G401 (cell line): ENCODE measurements at regions not wholly inside any gene's neighbourhood (a gene's known extent, or its start where the extent isn't known, plus 50 kb on each side); places are given as distances from the start of the nearest gene placed in this dataset.
"Not testable (repeated sequence)": the region's sequence is repeated elsewhere in the genome, so short reads cannot be mapped to it uniquely, and the experiment has no call there.

Experiments
- DNase-seq: peaks from one replicate; pipeline ENCODE4 v3.0.0-alpha.2; 2015; ENCODE audit warnings: low spot score
- in situ Hi-C: cut with HindIII; loops from 2 replicates; pipeline ENCODE4 v1.10.0; 2016; ENCODE audit warnings: low sequenced_read_pairs, mixed read lengths

DNA sequence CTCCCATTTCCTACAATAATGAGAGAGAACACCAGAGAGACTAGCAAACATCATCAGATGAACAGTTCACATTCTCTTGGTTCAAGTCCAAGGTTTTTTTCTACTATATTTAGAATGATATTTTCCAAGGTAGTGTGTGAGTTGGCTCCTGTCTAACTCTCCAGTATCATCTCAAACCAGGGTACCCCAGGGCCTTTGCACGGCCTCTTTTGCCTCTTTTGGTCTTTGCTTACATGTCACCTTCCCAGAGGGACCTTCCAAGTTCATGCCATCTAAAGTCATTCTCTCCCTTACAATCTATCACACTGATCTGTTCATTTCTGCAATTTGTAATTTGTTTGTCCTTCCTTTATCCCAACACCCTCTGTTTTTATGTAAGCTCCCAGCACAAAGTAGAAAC, 264.5 kb downstream of the VRK1 start:
- no peak for DNase-seq
- in situ Hi-C loops: no loop called here

DNA sequence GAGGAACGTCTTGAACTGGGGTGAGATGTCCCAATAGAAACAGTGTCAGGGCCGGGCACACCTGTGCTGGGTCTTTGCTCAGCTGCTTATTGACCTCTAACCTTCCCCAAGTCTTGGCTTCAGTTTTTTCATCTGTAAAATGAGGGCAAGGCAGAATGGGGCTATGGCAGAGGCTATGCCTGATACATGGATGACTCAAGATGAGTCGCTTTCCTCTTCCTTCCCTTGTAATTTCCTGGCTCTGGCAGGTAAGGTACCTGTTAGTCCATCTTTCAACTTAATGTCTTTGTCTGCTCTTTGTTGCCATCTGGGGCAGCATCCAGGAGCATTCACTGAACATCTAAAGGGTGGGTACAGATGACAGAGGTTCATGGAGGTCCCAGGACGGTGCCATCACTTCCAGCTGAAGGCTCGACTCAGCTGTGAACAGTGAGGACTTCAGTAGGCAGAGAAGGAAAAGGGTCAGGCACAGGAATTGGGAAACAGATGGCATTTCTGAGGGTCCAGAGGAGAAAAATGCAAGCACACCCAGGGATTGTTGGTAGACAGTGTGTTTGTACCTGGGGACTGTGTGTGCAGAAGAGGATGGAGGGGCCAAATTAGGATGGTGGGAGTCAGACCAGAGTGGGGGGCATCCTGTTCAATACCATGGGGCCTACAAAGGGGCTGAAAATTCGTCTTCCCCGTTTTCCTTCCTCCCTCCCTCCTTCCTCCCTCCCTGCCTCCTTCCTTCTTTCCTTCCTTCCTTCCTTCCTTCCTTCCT, 268.3 kb downstream of the VRK1 start:
- in situ Hi-C loops: no loop called here
- no peak for DNase-seq

DNA sequence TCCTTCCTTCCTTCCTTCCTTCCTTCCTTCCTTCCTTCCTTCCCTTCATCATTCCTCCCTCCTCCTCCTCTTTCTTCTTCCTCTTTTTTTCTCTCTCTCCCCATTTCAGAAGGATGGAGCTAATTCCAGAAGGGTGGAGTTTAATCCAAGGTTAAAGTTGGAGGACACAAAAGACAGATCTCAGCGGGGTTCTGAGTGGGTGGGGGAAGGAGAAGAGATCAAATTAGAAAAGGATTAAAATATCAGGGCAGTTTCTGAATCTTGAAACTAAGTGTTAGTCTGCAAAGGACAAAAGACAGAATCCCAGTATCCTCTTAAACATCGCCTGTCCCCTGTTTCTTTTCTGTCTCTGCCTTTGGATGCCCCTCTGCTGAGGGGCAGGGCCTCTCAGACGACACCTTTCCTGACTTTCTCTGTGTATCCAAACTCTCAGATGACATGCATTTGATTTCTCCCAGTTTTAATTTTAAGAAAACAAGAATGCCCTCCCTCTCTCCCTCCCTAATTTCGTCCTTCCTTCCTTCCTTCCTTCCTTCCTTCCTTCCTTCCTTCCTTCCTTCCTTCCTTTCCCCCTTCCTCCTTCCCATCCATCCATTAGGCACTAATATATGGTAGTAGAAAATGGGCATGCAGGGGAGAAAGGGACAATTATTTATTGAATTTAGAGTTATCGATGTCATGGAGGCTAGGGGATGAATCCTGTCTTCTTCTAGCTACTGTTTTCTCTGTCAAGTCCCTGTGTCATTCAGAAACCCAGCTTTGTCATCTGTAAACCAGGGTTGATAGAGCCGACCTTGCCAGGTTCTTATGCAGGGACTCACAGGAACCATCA, 269.1 kb downstream of the VRK1 start:
- in situ Hi-C loops: no loop called here
- DNase-seq: no peak

DNA sequence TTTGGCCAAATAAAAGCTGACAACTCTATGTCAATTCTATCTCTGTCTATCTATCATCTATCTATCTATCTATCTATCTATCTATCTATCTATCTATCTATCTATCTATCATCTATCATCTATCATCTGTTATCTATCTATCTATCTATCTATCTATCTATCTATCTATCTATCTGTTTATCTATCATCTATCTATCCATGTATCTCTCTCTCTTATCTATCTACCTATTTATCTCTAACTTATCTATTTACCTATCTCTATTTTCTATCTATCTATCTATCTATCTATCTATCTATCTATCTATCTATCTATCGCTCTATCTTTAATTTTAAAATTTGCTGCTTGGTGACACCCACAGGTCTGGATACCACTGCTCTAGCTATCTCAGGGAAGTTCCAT, 271.1 kb downstream of the VRK1 start:
- in situ Hi-C loops: not testable (repeated sequence)

DNA sequence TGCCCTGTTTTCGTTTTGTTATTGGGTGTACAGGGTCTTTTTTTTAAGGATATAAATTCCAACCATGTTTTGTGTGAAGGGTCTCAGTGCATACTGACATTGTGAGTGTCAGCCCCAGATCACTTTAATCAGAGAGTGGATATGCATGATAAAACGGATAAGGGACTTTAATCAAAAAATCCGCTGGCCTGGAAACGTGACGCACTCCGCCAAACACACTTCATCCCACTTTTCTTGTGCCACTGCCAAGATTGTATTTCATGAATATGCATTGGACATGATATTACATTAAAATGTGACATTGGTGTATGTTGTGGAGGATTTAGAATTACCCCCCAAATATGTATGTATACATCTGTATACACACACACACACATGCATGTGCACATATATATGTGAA, 273.1 kb downstream of the VRK1 start:
- in situ Hi-C loops: no loop called here

More for the DNA sequence above, 271.1 kb downstream of the VRK1 start:
- not testable (repeated sequence) for DNase-seq

DNA sequence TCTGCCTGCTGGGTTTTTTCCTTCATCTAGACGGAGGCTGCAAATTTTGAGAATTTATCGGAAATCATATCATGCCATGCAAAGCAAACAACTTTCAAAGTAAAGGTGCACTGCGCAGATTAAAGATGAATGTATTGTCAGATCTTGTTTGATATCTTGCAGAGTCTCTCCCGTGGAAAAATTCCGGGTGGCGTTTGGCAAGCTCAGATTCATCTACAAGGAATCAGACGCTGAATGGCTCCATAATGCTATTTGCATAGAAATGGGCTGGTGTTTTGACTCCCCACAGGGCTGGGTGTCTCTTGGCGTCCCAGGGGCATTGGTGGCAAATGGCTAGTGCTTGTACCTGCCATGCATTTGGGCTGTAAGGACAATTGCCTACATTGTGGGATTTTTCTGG, 274.0 kb downstream of the VRK1 start:
- no peak for DNase-seq
- in situ Hi-C loops: no loop called here

More for the DNA sequence above, 273.1 kb downstream of the VRK1 start:
- no peak for DNase-seq

DNA sequence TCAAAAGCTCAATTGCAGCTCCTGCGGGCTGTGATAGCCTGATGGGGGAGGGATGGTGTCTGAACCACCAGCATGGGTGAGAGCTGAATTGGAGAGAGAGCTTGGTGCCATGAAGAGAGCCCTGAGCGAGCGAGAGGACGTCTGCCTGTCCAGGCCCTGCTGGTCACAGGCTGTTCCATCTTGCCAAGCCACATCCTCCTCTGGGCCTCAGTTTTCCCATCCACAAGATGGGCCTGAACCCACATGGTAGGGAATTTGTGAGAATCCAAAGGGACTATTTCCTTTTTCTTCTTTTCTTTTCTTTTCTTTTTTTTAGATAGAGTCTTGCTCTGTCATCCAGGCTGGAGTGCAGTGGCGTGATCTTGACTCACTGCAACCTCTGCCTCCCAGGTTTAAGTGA, 276.4 kb downstream of the VRK1 start:
- no peak for DNase-seq
- in situ Hi-C loops: no loop called here

DNA sequence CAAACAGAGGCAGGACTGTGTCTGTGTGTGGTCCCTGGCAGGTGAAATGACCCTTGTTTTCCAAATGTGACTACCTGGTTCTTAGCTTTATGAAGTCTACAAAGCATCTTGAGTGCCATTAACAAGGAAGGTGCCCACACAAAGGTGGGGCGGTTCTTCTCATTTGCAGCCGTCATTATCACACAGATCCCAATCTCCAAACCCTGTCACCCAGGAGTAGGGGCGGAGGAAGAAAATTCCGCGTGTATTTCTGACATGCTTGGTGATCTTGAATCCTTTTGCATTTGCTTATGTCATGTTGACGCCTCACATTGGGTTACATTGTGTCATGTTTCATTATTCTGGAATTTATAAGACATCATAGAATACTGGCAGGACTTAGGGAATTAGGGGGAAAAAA, 277.3 kb downstream of the VRK1 start:
- in situ Hi-C loops: no loop called here

DNA sequence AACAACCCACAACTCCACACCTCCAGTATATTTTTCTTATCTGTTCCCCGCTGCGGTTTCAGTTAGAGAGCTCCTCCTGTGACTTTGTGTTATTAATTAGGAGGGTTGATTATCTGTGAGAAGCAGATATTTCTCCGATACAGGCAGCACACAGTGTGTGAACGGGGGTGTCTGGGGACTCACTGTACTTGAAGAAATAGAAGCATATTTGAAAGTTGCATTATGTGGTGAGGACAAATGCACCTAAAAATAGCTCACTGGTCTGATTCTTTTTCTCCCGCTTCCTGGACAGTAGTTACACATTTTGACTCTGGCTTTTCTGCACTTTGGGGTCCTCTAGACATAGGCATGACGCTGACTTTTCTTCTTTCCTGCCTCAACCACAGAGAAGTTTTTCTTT, 277.7 kb downstream of the VRK1 start:
- in situ Hi-C loops: no loop called here
- DNase-seq: no peak

More for the DNA sequence above, 277.3 kb downstream of the VRK1 start:
- DNase-seq: no peak

DNA sequence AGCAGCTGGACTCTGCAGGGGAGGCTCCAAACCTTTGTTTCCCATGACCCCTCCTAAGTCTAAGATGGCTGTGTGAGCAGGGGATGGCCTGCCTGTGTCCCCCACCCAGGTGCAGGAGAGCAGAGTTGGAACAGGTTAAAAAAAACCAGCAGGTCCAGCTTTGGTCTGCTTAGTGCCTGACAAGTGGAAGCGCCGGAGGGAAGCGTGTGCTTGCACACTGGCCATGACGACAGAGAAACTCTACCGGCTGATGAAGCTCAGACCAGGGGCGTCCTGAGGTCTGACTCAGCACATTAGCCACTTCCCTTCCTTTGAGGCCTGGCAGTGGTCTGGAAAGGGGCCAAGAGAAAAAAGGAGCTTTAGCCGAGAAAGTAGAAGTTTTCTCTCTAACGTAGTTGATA, 280.1 kb downstream of the VRK1 start:
- DNase-seq: no peak
- in situ Hi-C loops: no loop called here

DNA sequence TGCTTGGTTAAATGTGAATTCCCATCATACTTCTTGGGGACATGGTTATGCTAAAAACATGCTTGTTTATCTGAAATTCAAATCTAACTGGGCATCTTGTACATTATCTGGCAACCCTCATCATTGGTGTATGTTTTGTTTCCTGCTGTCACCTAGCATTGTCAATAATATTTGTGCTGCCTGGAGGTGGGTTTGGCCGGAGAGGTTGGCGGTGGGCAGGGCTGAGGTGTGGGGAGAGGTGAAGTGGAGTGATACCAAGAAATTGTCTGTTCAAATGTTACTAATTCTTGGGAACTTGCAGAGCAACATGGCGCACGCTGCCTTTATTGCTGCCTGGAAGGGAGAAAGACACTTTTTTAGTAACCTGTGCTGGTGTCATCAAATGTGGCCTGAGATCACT, 280.5 kb downstream of the VRK1 start:
- in situ Hi-C loops: no loop called here
- no peak for DNase-seq

DNA sequence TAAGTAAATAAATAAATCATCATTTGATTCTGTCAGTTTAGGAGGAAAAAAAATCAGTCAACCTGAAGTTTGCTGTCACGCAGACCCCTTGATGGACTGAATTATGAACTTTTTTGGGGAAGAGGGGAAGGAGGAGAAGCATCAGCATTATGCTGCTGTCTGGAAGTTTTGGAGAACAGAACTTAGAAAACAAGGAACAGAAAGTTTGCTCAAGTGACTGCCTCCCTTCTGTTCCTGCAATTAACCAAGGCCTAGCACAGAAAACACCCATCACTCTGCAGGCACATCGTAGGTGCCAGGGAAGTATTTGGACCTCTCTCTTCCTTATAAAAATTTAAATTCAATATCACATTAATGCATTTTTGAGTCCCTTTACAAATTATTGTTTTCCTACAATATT, 283.8 kb downstream of the VRK1 start:
- in situ Hi-C loops: no loop called here

DNA sequence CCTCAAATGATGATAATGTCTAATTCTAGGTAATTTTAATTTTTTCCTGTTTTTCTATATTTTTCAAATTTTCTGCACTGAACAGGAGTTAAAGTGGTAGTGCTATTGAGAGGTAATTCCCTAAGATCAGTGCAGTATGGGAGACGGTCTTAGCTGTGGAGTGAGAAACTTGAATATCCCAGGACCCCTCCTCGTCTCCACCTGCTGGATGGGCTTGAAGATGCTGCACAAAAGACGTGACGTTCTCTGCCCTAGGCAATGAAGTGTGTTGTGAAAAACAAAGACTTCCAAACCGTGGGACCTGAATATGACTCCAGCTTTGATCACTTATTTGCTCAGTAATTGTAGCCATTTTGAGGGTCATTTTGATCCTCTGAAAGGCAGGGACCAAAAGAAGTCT, 298.1 kb downstream of the VRK1 start:
- DNase-seq: no peak
- in situ Hi-C loops: no loop called here

More for the DNA sequence above, 283.8 kb downstream of the VRK1 start:
- no peak for DNase-seq

DNA sequence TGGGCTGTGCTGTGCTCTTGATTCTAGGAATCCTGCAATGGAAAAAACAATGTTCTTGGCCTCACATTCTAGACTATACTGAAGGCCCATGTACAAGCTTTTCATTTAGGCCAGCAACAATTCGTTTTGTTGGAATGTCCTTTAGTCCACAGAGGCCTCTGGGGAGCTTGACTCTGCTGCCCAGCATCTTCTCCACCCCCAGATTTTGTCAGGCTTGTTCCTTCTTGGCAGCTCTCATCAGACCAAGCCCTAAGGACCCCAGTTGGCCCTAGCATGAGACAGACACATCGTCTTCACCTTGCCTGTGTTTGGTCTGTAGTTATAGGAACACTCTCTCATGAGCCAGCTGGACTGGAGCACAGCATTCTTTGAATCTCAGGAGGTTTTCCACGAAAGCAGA, 300.1 kb downstream of the VRK1 start:
- no peak for DNase-seq
- in situ Hi-C loops: no loop called here

DNA sequence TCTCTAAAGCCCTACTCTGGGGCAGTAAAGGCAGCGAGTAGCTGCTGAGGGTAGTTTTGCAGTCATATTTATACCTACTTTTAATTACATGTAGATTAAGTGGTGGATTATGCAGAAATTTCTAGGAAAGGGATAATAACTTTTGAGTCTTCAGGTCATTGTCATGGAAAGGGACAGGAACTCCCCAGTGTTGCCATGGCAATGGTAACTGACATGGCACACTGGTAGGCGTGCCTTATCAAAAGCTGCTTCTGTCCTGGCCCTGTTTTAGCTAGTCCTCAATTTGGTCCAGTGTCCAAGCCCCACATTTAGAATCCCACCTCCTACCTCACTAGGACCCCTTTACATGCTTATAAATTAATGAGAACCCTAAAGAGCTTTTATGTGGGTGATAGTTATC, 303.1 kb downstream of the VRK1 start:
- in situ Hi-C loops: no loop called here
- no peak for DNase-seq

DNA sequence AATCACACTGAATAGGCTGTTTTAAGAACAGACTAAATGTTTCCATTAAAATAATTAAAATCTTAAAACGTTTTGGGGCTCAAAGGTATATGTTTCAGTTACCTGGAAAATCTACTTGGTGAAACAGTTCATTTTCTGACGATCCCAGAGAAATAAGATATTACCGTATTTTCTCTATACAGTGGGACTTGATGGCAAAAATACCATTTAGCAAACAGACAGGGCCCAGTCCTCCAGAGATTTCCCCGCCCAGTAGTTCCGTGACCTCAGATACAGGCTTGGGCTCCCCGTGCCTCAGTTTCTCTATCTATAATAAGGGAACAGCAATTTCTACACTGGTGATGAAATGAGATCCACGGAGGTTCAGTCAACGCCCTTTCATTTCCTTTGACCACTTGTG, 304.4 kb downstream of the VRK1 start:
- no peak for DNase-seq
- in situ Hi-C loops: no loop called here

DNA sequence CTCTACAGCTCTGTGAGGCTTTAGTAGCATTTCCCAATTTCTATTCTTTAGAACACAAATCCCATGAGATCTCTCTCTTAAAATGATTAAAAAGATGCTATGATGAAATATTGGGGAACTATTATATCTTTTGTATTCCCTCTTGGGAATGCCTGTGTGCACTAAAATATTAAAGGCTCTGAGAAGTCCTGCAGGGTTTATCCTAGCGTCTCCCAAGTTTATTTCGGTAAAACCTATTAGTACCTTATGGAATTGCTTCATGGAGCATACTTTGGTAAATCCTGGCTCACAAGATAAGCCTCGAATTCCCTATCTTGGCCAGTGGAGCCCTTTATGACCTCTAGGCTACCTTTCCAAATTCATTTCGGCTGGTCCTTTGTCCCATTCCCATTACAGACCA, 306.8 kb downstream of the VRK1 start:
- no peak for DNase-seq
- in situ Hi-C loops: no loop called here

DNA sequence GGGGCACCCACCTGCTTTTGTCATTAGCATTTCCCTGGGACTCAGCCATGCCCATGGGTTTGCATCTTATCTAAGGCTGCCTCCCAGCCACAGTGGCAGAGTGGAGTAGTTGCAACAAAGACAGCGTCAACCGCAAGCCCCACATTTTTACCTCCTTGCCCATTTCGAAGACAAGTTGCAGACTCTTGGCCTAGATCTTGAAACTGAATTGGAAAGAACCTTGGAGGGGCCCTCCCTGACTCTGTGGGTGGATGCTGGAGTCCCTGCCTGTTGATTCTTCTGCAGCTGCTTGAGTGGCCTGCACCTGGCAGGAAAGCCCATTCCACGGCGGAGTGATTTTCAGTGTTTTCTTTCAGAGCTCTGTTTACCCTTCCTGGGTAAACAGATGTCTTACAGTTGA, 309.0 kb downstream of the VRK1 start:
- in situ Hi-C loops: no loop called here
- no peak for DNase-seq

DNA sequence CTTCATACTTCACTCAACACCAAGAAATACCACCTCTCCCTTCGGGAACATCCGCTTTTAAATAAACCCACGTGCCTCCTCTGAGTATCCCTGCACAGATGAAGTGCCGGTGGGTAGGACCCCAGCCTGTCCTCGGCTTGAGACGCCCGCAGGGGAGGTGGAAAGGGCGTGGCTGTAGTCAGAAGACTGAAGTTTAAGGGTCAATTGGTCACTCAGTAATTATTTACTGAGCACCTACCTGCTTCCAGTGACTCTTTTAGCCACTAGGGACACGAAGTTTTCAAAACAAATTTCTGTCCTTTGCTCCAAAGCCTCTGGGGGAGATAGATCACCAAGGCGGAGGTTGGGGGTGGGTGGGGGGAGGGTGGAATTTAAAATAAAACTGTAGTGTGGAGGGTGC, 309.4 kb downstream of the VRK1 start:
- in situ Hi-C loops: no loop called here
- no peak for DNase-seq

DNA sequence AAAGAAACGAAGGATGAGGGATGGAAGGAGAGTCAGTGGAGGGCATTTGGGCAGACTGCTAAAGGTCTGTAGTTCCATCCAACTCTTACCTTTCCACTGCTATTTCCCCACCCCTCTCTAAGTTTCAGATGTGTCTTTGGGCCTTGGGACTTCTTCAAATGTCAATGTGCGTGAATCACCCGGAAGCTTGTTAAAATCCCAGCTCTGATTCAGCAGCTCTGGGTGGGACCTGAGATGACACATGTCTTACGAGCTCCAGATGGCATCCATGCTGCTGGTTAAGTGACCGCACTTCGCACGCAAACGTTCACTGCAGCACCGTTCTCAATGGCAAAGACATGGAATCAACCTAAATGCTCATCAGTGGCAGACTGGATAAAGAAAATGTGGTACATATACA, 309.9 kb downstream of the VRK1 start:
- no peak for DNase-seq

DNA sequence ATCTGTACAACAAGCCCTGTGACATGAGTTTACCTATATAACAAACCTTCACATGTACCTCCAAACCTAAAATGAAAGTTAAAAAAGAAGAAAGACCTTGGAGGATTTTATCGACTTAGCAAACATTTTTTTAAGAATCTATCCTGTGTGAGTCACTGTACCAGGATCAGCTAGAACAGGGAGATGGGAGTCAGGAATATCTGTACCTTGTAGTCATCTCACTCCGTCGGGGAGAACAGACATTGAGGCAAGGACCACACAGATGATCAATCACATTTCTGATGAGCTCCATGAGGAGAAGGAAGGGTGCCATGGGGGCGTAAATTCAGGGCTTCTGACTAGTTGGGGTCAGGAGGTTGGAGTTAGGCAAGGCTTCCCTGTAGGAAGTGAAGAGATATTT, 310.6 kb downstream of the VRK1 start:
- DNase-seq: no peak
- in situ Hi-C loops: no loop called here

More for the DNA sequence above, 309.9 kb downstream of the VRK1 start:
- in situ Hi-C loops: no loop called here
